GM19463 (cell line): ENCODE measurements at regions not wholly inside any gene's neighbourhood (a gene's known extent, or its start where the extent isn't known, plus 50 kb on each side); places are given as distances from the start of the nearest gene placed in this dataset.

ENCODE experiments used
- ATAC-seq: cut with Tn5 transposase; IDR thresholded peaks from one replicate; pipeline ENCODE4 v1.9.1; 2021; ENCODE audit warnings: mild to moderate bottlenecking, moderate library complexity; ENCODE audit not compliant: unreplicated experiment

GRCh38 chr1:37085393-37085792 lies 51.1 kb upstream of the GRIK3 start:
- no peak for ATAC-seq

- ATAC-seq: no peak
Observed at GRCh38 chr1:37089750-37090149, 55.4 kb upstream of the GRIK3 start.

GRCh38 chr1:37090671-37091070 lies 56.4 kb upstream of the GRIK3 start:
- no peak for ATAC-seq

GRCh38 chr1:37092937-37093336 lies 58.6 kb upstream of the GRIK3 start:
- ATAC-seq: no peak

- no peak for ATAC-seq
Observed at GRCh38 chr1:37094302-37094701, 60.0 kb upstream of the GRIK3 start.

- ATAC-seq: no peak
Observed at GRCh38 chr1:37096523-37096922, 62.2 kb upstream of the GRIK3 start.

- ATAC-seq: no peak
Observed at GRCh38 chr1:37097731-37098130, 63.4 kb upstream of the GRIK3 start.

- no peak for ATAC-seq
Observed at GRCh38 chr1:37098237-37098636, 63.9 kb upstream of the GRIK3 start.

- no peak for ATAC-seq
Observed at GRCh38 chr1:37100310-37100709, 66.0 kb upstream of the GRIK3 start.

- ATAC-seq: no peak
Observed at GRCh38 chr1:37102656-37103382, 68.5 kb upstream of the GRIK3 start.

GRCh38 chr1:37105911-37106310 lies 71.6 kb upstream of the GRIK3 start:
- ATAC-seq: no peak

- no peak for ATAC-seq
Observed at GRCh38 chr1:37107153-37107907, 73.0 kb upstream of the GRIK3 start.

GRCh38 chr1:37108596-37109188 lies 74.4 kb upstream of the GRIK3 start:
- no peak for ATAC-seq

- ATAC-seq: no peak
Observed at GRCh38 chr1:37112430-37112829, 78.1 kb upstream of the GRIK3 start.

- ATAC-seq: no peak
Observed at GRCh38 chr1:37113285-37113997, 79.1 kb upstream of the GRIK3 start.

GRCh38 chr1:37118790-37119189 lies 84.5 kb upstream of the GRIK3 start:
- ATAC-seq: no peak

- no peak for ATAC-seq
Observed at GRCh38 chr1:37120279-37120678, 86.0 kb upstream of the GRIK3 start.

GRCh38 chr1:37123276-37124115 lies 89.2 kb upstream of the GRIK3 start:
- ATAC-seq: no peak

- no peak for ATAC-seq
Observed at GRCh38 chr1:37124501-37124900, 90.2 kb upstream of the GRIK3 start.

GRCh38 chr1:37125295-37125694 lies 91.0 kb upstream of the GRIK3 start:
- ATAC-seq: no peak
